Fibroblast of mammary gland (primary cell): ENCODE measurements at regions not wholly inside any gene's neighbourhood (a gene's known extent, or its start where the extent isn't known, plus 50 kb on each side); places are given as distances from the start of the nearest gene placed in this dataset.
"Not testable (repeated sequence)": the region's sequence is repeated elsewhere in the genome, so short reads cannot be mapped to it uniquely, and the experiment has no call there.

Experiments used
- DNase-seq: peaks from one replicate; pipeline ENCODE4 v3.0.0-alpha.2; 2010; ENCODE audit warnings: low read depth
- H3K4me3 ChIP-seq: 2 replicates; pipeline ENCODE4 v1.5.1; 2011; ENCODE audit warnings: low read depth, mild to moderate bottlenecking, low read length, moderate library complexity; ENCODE audit not compliant: control insufficient read depth
- TF ChIP-seq, protein P1 (sequence below): conservative IDR thresholded peaks from 2 replicates; pipeline ENCODE4 v1.5.1; 2011; ENCODE audit warnings: low read depth, low read length, inconsistent platforms; ENCODE audit not compliant: control insufficient read depth, insufficient read depth

DNA sequence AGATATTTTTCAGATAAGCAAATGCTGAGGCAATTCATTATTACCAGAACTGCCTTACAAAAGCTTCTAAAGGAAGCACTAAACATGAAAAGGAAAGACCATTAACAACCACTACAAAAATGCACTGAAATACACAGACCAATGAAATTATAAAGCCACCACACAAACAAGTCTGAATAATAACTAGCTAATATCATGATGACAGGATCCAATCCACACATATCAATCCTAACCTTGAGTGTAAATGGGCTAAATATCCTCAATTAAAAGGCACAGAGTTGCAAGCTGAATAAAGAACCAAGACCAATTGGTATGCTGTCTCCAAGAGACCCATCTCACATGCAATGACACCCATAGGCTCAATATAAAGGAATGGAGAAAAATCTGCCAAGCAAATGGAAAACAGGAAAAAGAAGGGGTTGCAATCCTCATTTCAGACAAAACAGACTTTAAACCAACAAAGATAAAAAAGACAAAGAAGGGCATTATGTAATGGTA lies 58.0 kb upstream of the PHIP start:
- TF ChIP-seq, protein P1, sequence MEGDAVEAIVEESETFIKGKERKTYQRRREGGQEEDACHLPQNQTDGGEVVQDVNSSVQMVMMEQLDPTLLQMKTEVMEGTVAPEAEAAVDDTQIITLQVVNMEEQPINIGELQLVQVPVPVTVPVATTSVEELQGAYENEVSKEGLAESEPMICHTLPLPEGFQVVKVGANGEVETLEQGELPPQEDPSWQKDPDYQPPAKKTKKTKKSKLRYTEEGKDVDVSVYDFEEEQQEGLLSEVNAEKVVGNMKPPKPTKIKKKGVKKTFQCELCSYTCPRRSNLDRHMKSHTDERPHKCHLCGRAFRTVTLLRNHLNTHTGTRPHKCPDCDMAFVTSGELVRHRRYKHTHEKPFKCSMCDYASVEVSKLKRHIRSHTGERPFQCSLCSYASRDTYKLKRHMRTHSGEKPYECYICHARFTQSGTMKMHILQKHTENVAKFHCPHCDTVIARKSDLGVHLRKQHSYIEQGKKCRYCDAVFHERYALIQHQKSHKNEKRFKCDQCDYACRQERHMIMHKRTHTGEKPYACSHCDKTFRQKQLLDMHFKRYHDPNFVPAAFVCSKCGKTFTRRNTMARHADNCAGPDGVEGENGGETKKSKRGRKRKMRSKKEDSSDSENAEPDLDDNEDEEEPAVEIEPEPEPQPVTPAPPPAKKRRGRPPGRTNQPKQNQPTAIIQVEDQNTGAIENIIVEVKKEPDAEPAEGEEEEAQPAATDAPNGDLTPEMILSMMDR = no peak
- no peak for DNase-seq
- H3K4me3 ChIP-seq = no peak overlapping the region

DNA sequence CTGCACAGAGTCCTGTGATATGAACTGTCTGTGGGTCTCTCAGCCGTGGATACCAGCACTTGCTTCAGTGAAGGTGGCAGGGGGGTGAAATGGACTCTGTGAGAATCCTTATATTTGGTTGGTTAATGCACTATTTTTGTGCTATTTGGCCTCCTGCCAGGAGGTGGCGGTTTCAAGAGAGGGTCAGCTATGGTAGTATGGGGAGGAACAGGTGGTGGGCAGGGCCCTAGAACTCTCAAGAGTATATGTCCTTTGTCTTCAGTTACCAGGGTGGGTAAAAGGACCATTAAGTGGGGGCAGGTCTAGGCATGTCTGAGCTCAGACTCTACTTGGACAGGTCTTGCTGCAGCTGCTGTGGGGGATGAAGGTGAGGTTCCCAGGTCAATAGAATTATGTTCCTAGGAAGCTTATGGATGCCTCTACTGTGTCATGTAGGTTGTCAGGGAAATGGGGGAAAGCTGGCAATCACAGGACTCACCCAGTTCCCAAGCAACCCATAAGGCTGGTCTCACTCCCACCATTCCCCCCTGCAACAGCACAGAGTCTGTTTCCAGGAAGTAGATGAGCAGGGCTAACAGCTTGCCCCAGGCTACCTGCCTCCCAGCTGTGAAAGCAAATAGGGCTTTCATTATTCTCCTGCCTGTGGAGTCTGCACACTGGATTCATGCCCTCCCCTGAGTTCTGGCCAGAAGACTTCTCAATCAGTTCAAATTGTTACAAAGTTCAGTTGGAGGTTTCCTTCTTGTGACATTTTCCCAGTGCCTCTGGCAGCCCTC lies 56.8 kb upstream of the PHIP start:
- no peak overlapping the region for H3K4me3 ChIP-seq
- TF ChIP-seq, protein P1 = no peak

DNA sequence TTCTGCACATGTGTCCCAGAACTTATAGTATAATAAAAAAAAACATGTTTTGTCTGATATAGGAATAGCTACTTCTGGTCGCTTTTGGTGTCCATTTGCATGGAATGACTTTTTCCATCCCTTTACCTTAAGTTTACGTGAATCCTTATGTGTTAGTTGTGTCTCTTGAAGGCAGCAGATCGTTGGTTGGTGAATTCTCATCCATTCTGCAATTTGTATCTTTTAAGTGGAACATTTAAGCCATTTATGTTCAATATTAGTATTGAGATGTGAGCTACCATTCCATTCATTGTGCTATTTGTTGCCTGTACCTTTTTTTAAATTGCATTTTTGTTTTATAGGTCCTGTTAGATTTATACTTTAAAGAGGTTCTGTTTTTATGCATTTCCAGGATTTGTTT lies 55.1 kb upstream of the PHIP start:
- no peak overlapping the region for H3K4me3 ChIP-seq
- TF ChIP-seq, protein P1 = no peak
- no peak for DNase-seq

More for the DNA sequence above, 56.8 kb upstream of the PHIP start:
- no peak for DNase-seq

DNA sequence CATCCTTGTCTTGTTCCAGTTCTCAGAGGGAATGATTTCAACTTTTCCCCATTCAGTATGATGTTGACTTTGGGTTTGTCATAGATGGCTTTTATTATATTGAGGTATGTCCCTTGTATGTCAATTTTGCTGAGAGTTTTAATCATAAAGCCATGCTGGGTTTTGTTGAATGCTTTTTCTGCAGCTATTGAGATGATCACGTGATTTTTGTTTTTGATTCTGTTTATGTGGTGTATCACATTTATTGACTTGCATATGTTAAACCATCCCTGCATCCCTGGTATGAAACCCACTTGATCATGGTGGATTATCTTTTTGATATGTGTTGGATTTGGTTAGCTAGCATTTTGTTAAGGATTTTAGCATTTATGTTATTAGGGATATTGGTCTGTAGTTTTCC lies 53.2 kb upstream of the PHIP start:
- not testable (repeated sequence) for DNase-seq, H3K4me3 ChIP-seq
